DND-41 (cell line): ENCODE measurements at regions not wholly inside any gene's neighbourhood (a gene's known extent, or its start where the extent isn't known, plus 50 kb on each side); places are given as distances from the start of the nearest gene placed in this dataset.

Experiments
- ATAC-seq: fragments of 200-7000 bp; cut with Tn5 transposase; 3 replicates; pipeline ENCODE4 v1.9.1; 2021; ENCODE audit warnings: low read depth; ENCODE audit not compliant: insufficient read depth
- DNase-seq: peaks from one replicate; pipeline ENCODE4 v3.0.0-alpha.2; 2020
- H2AFZ ChIP-seq: 2 replicates; pipeline ENCODE4 v1.6.0; 2012; ENCODE audit warnings: low read depth, low read length
- H3K27ac ChIP-seq: 2 replicates; pipeline ENCODE4 v1.5.1; 2012; ENCODE audit warnings: low read length, inconsistent platforms
- H3K27me3 ChIP-seq: fragments of 200-600 bp; sonication (generic); 2 replicates; pipeline ENCODE4 v1.6.0; 2012; ENCODE audit warnings: low read length, mild to moderate bottlenecking, inconsistent platforms; ENCODE audit not compliant: insufficient read depth, poor library complexity
- H3K36me3 ChIP-seq: 2 replicates; pipeline ENCODE4 v1.5.1; 2012; ENCODE audit warnings: low read length, inconsistent platforms; ENCODE audit not compliant: insufficient read depth
- H3K4me1 ChIP-seq: 2 replicates; pipeline ENCODE4 v1.5.1; 2012; ENCODE audit warnings: mild to moderate bottlenecking, low read length; ENCODE audit not compliant: insufficient read depth
- H3K4me2 ChIP-seq: 2 replicates; pipeline ENCODE4 v1.6.0; 2012; ENCODE audit warnings: mild to moderate bottlenecking, moderate library complexity, low read length, inconsistent platforms; ENCODE audit not compliant: insufficient read depth
- H3K4me3 ChIP-seq, 2 experiments: fragments of 200-600 bp in 1 of 2; shearing (Covaris generic) in 1 of 2; 2 replicates each; pipeline ENCODE4 v1.5.1; 2012 to 2016; ENCODE audit warnings: inconsistent platforms in 2 of 2, low read length in 2 of 2, mild to moderate bottlenecking in 2 of 2, low read depth in 1 of 2, moderate library complexity in 1 of 2
- H3K79me2 ChIP-seq: 2 replicates; pipeline ENCODE4 v1.6.0; 2012; ENCODE audit warnings: low read length, inconsistent platforms; ENCODE audit not compliant: insufficient read depth
- H3K9ac ChIP-seq: 2 replicates; pipeline ENCODE4 v1.6.0; 2012; ENCODE audit warnings: low read depth, mild to moderate bottlenecking, inconsistent platforms, low read length, moderate library complexity
- H3K9me3 ChIP-seq: 2 replicates; pipeline ENCODE4 v1.5.1; 2012; ENCODE audit warnings: low read length, moderate library complexity, mild to moderate bottlenecking, inconsistent platforms; ENCODE audit not compliant: insufficient read depth, severe bottlenecking
- H4K20me1 ChIP-seq: 2 replicates; pipeline ENCODE4 v1.6.0; 2012; ENCODE audit warnings: low read length; ENCODE audit not compliant: insufficient read depth
- EZH2 ChIP-seq: IDR thresholded peaks from 3 replicates; pipeline ENCODE4 v1.6.1; 2012; ENCODE audit warnings: borderline replicate concordance, low read depth, mild to moderate bottlenecking, moderate library complexity, low read length, inconsistent platforms; ENCODE audit not compliant: severe bottlenecking
- TF ChIP-seq, protein P1 (sequence below): IDR thresholded peaks from 2 replicates; pipeline ENCODE4 v1.5.1; 2012; ENCODE audit warnings: borderline replicate concordance, low read length, moderate library complexity, mild to moderate bottlenecking; ENCODE audit not compliant: poor library complexity, severe bottlenecking; ENCODE audit errors: extremely low read depth

DNA sequence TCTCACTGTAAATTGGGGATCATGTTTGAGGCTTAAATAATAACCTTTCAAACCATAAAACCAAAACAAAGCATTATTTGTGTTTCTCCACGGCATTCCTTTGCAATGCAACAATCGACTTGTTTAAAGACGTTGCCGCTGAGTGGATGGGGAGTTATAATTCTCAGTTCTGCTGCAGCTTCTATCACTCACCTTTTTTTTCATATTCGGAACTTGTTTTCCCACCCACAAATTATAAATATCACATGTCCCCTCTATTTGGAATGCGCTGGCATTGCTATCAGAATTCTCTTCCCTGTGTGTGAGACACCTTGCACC lies 372.8 kb upstream of the SMIM21 start:
- H3K36me3 ChIP-seq, result no peaks in the 10 kb centered on the region
- no peak overlapping the region for H3K27ac ChIP-seq
- no peaks in the 10 kb centered on the region for H3K79me2 ChIP-seq
- no peak overlapping the region for H3K4me2 ChIP-seq
- H4K20me1 ChIP-seq, result no peaks in the 10 kb centered on the region
- DNase-seq (no peak), ATAC-seq (no peak)
- no peak overlapping the region for H3K4me3 ChIP-seq
- no peak overlapping the region for H2AFZ ChIP-seq
- no peaks in the 10 kb centered on the region for H3K9me3 ChIP-seq
- no peak for TF ChIP-seq EZH2
- TF ChIP-seq, protein P1, sequence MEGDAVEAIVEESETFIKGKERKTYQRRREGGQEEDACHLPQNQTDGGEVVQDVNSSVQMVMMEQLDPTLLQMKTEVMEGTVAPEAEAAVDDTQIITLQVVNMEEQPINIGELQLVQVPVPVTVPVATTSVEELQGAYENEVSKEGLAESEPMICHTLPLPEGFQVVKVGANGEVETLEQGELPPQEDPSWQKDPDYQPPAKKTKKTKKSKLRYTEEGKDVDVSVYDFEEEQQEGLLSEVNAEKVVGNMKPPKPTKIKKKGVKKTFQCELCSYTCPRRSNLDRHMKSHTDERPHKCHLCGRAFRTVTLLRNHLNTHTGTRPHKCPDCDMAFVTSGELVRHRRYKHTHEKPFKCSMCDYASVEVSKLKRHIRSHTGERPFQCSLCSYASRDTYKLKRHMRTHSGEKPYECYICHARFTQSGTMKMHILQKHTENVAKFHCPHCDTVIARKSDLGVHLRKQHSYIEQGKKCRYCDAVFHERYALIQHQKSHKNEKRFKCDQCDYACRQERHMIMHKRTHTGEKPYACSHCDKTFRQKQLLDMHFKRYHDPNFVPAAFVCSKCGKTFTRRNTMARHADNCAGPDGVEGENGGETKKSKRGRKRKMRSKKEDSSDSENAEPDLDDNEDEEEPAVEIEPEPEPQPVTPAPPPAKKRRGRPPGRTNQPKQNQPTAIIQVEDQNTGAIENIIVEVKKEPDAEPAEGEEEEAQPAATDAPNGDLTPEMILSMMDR, result no peak
- H3K9ac ChIP-seq, result no peak overlapping the region
- H3K27me3 ChIP-seq, result peaks cover 7% of the 10 kb centered on the region
- no peaks in the 10 kb centered on the region for H3K4me1 ChIP-seq

DNA sequence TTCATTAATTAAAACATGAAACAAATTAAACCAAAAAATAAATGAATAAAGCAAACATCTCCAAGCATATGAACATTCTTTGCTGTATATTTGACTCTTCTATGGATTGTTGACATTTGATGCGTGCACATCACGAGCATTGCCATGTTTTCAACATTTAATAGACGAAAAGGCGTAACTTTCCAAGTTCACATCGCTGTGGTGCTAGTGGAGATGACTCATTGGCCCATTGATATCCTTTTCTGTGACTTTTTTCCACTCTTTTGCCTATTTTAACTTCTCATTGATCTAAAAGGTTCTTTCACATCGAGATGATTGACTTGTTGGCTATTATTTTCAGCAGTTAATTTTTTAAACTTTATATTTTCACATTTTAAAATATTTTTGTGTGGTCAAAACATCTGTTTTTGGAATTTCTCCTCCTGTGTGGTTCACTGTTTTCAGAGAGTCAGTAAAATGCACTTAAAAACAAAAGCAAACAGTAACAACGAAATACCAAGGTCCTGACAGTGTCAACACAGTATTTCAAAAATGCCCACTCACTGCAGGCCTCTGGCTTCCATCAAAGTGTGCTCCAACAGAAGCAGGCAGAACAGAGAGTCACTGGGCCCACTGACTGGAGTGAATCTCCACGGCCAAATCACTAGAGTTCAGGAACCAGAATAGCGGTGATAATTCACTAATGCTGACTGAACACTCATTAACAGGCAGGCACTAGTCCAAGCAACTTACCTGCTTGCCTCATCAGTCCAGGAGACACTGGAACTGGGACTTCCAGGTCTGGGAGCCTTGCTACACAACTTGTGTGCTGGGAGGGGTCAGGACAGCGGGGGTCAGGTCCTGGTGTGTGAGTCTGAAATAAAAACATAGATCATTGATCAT lies 372.2 kb upstream of the SMIM21 start:
- Histone ChIP-seq H3K27ac (no peak overlapping the region), H4K20me1 (no peaks in the 10 kb centered on the region), H3K36me3 (no peaks in the 10 kb centered on the region), H3K4me2 (no peak overlapping the region), H3K4me3 (no peak overlapping the region), H3K4me1 (no peaks in the 10 kb centered on the region), H3K9ac (no peak overlapping the region), H2AFZ (no peak overlapping the region), H3K79me2 (no peaks in the 10 kb centered on the region), H3K27me3 (peaks cover 7% of the 10 kb centered on the region), H3K9me3 (no peaks in the 10 kb centered on the region)
- ATAC-seq (no peak), DNase-seq (no peak)
- TF ChIP-seq, protein P1, result no peak
- no peak for TF ChIP-seq EZH2

GRCh38 chr18:75797046-75797445 lies 369.5 kb upstream of the SMIM21 start:
- no peaks in the 10 kb centered on the region for H3K4me1 ChIP-seq
- no peak overlapping the region for H3K4me3 ChIP-seq
- DNase-seq (no peak), ATAC-seq (no peak)
- H3K27me3 ChIP-seq, result peaks cover 7% of the 10 kb centered on the region
- H4K20me1 ChIP-seq, result no peaks in the 10 kb centered on the region
- no peaks in the 10 kb centered on the region for H3K79me2 ChIP-seq
- H3K36me3 ChIP-seq, result no peaks in the 10 kb centered on the region
- H2AFZ ChIP-seq, result no peak overlapping the region
- no peak overlapping the region for H3K4me2 ChIP-seq
- no peak for TF ChIP-seq EZH2
- TF ChIP-seq, protein P1, result no peak
- H3K27ac ChIP-seq, result no peak overlapping the region
- peaks cover 6% of the 10 kb centered on the region for H3K9me3 ChIP-seq
- H3K9ac ChIP-seq, result no peak overlapping the region
